ENCODE measurements at regions not wholly inside any gene's neighbourhood (a gene's known extent, or its start where the extent isn't known, plus 50 kb on each side); places are given as distances from the start of the nearest gene placed in this dataset.

DNA sequence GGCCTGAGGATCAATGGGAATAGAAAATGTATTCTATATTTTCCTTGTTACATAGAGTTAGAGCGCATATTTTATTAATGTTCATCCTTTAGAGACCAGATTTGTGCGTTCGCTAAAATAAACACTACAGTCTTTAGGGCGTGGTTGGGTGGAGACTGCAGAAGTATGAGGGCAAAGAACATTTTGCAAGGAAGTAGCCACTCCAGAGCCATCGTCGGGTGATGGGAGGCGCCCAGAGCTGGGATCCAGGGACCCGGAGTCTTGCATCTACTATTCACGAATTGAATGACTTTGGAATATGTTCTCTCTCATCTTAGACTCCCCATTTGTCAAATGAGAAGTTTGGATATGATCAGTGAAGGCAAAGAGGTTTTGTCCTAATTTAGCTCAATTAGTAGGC lies 154.2 kb upstream of the IRX6 start:
- no peak for DNase-seq (ENCODE audit: low spot score)

DNA sequence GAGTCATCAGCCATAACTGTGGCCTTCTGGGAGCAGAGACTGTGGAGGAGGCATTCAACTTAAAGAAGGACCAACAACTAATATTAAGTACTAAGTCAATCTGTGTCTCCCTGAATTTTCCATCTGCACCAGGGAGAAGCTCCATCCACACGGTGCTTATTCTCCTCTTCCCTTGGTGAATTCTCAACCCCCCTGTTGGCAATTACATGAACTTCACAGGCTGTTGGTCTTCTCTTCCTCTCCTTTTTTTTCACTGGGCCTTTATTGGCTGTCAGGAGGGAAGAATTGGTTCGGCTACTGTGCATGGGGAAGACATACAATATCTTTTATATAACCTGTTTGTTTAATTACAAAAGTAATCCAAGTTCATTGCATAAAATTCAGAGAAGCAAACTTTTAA lies 152.8 kb upstream of the IRX6 start:
- no peak for DNase-seq (ENCODE audit: low spot score)

- no peak for DNase-seq (ENCODE audit: low spot score)
These were observed 148.6 kb upstream of the IRX6 start for GRCh38 chr16:55175389-55175788.

GRCh38 chr16:55176901-55177300 lies 147.1 kb upstream of the IRX6 start:
- DNase-seq (ENCODE audit: low spot score), result no peak

DNA sequence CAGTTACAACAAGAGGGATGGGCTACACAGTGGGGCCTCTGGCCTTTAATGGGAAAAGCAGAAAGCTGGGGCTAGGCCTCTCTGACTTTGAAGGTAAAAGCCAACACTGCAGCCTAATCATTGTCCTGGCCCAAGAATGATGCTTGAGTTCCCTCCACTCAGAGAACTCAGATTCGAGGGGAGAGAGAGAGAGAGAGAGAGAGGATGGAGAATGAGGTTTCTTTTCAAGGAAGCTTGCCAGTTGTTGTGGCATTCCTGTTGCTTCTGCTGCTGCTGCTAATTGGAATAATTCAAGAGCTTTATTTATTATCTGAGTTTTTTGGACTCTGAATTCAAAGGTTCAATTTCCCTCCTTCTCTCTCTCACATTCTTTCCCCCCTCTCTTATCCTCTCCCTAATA lies 144.6 kb upstream of the IRX6 start:
- DNase-seq (ENCODE audit: low spot score), result no peak

- no peak for DNase-seq (ENCODE audit: low spot score)
These were observed 144.0 kb upstream of the IRX6 start for GRCh38 chr16:55179852-55180585.

- DNase-seq (ENCODE audit: low spot score), result no peak
These were observed 140.0 kb upstream of the IRX6 start for GRCh38 chr16:55184052-55184451.

- DNase-seq (ENCODE audit: low spot score), result no peak
These were observed 139.4 kb upstream of the IRX6 start for GRCh38 chr16:55184619-55185018.

DNA sequence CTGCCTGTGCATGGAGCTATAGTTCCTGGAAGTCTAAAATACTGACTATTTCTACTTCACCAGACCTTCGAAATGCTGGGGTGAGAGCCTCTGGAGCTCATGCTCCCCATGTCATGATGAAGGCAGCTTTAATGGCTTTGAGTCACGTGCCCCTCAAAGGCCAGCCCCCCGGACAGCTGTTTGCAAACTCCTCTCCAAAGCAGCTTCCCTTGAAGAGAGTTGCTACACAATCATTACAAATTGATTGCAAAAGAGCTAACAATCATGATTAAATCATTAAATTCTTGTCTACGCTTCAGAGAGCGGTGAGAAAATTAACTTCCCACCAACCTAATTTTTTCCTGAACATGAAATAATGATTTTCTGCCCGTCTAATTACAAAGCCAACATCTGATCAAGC lies 134.8 kb upstream of the IRX6 start:
- DNase-seq (ENCODE audit: low spot score), result no peak

DNA sequence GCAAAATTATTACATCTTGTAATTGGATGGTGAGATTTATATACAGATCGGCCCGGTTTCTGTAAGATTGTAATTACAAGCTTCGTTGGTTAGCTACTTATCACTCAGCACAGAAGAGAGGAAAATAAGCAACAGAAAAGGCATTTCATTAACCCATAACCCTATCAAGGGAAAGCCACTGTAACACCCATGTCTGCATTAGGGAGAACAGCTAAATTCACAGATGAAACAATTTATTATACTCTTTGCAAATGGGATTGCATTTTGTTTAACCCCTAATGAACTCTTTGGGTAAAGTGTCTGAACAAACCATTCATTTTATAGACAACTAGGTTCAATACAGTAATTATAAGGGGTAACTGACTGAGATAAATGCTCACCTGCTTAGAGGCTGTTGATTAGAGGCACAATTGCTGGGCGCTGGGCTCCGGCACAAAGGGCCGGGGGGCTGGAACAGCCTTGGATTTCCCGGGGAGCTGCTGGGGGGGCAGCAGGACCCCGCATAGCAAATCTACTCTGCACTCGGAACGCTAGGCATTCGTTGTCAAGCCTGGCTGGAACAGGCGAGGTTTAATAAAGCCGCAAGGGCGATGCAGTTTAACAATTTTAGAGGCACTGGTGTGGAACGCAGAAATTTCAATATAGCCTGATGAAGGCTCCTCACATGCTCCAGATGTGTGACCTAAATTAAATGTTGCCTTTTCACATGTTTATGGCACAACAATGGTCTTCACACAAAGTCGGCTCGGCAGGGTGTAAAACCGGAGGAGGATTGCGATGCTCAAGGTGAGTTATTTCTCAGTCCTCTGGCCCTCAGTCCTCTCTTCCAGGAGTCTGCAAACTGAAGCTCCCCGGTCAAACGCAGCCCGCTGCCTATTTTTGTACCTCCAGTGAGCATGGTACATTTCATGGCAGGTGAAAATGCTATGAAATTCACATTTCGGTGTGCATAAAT lies 134.0 kb upstream of the IRX6 start:
- DNase-seq (ENCODE audit: low spot score), result no peak

- DNase-seq (ENCODE audit: low spot score), result no peak
These were observed 131.3 kb upstream of the IRX6 start for GRCh38 chr16:55192734-55193133.

GRCh38 chr16:55203570-55203969 lies 120.4 kb upstream of the IRX6 start:
- no peak for DNase-seq (ENCODE audit: low spot score)

DNA sequence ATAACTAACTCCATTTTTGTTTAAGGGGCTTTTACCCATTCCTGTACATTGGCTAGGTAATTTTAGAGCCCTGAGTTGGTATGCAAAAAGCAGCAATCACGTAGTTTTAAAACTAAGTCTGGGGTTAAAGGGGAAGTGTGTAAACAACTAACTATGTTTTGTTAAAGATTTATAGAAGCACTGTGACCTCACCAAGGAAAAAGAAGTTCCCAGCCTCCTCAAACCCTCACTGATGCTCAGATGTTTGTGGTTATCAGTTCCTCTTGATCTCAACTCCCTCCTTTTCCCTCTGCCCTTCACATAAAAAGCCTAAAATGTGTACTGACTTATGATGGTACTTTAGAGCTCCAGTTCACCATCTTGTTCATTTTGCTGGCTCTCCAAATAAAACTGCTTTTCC lies 119.9 kb upstream of the IRX6 start:
- no peak for DNase-seq (ENCODE audit: low spot score)

GRCh38 chr16:55204923-55205322 lies 119.1 kb upstream of the IRX6 start:
- no peak for DNase-seq (ENCODE audit: low spot score)

GRCh38 chr16:55207693-55208428 lies 116.1 kb upstream of the IRX6 start:
- no peak for DNase-seq (ENCODE audit: low spot score)

DNA sequence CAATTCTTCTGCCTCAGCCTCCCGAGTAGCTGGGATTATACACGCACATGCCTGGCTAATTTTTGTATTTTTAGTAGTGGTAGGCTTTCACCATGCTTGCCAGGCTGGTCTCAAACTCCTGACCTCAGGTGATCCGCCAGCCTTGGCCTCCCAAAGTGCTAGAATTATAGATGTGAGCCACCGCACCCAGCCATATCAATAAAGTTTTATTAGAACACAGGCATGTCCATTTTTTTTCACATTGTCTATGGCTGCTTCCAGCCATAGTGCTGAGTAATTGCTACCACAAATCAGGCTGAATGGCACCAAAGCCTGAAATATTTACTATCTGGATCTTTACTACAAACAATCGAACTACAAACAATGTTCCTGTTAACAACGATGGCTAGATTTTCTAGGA lies 114.4 kb upstream of the IRX6 start:
- DNase-seq (ENCODE audit: low spot score), result no peak

- no peak for DNase-seq (ENCODE audit: low spot score)
These were observed 111.2 kb upstream of the IRX6 start for GRCh38 chr16:55212791-55213190.

GRCh38 chr16:55214412-55214811 lies 109.6 kb upstream of the IRX6 start:
- DNase-seq (ENCODE audit: low spot score), result no peak

DNA sequence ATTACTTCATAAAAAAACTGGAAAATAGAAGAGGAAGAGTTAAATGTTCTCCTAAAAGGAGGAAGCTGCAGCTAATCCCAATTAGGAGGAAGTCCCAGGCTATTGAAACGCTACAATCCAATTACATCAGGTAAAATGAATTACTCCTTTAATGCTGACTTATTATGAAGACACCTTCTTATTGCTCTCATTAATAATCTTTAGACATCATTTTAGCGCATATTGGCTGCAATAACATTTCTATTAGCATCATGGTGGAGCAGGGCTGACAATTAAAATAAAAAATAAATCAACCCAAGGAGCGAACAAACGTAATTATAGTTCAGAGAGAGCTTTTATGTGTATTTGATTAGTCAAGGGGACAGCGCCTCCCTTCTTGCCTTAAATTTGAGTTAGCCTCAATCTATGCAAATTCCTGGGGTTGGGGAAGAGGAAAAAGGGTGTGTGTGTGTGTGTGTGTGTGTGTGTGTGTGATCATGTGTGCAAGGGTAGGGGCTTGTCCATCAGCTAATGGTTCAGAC lies 109.0 kb upstream of the IRX6 start:
- no peak for DNase-seq (ENCODE audit: low spot score)

DNA sequence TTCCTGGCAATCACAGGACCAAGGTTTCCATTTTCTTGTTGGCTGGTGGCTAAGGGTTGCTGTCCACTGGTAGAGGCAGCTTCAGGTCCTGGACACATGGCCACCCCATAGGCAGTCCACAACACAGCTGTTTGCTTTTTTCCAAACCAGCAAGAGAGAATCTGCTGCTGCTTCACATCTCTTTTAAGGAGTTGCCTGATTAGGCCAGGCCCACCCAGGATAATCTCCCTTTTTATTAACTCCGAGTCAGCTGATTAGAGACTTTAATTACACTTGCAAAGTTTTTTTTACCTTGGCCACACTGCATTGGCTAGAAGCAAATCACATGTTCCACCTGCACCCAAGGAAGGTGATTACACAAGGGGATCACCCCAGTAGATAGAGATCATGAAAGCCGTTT lies 106.6 kb upstream of the IRX6 start:
- DNase-seq (ENCODE audit: low spot score), result no peak

GRCh38 chr16:55221836-55222235 lies 102.2 kb upstream of the IRX6 start:
- no peak for DNase-seq (ENCODE audit: low spot score)

DNA sequence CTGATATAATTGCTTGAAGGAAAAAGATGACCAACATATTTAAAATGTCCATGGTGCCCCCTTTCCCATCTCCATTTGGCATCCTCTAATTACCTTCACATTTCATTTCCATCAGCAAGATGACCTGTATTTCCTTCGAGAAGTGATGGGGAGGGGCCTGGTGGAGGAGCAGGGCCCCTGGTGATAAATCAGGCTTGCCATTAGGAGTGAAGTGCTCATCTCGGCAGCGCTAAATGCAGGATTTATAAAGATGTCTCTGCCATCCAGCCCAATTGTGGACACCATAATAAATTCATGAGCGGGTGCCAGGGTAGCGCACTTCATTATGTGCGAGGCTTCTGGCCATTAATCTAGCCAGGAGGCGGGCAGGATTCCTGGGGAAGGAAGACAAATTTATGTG lies 101.5 kb upstream of the IRX6 start:
- DNase-seq (ENCODE audit: low spot score), result no peak

Data from CD4-positive, alpha-beta T cell treated with Interleukin-15 for 4 hours (primary cell).